NCI-H2227 (cell line): ENCODE measurements at regions not wholly inside any gene's neighbourhood (a gene's known extent, or its start where the extent isn't known, plus 50 kb on each side); places are given as distances from the start of the nearest gene placed in this dataset.

ENCODE experiments used
- DNase-seq: peaks from one replicate; lab custom pipeline; 2025; ENCODE audit not compliant: unreplicated experiment; lab: John Stamatoyannopoulos, UW

GRCh38 chr5:105963696-105964255 is 1707.0 kb downstream of the EFNA5 start:
- no peak for DNase-seq

- no peak for DNase-seq
These were observed 1709.2 kb downstream of the EFNA5 start for GRCh38 chr5:105961572-105961971.

DNA sequence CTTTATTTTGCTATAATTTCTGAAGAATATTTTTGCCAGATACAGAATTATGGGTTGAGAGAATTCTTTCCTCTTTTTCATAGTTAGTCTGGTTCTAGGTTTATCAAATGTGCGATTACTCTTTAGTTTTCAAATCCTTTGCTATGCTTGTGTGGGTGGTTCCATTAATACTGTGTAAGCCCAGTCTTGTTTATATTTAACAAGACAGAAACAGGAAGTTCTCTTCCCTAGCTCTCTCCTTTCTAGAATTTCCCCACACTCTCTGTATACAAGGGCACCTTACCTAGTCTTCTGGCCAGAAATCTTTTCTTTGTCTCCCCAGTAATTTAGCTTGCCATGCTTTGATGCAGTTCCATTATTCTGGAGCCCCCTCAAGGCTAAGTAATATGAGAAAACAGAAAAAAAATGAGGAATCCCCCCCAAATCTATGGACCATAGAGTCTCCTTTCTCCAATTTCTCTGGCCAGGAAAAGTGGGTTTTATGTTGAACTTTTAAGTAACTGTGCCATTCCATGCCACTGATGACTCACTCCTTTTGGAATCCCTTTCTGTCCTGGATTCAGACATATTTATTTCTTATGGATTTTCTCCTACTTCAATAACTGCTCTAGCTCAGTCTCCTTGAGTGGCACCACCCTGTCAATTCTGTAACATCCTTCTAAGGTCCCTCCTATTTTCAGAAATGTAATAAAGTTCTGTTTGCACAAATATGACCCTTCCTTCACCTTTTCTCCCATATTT is 1714.1 kb downstream of the EFNA5 start:
- no peak for DNase-seq

DNA sequence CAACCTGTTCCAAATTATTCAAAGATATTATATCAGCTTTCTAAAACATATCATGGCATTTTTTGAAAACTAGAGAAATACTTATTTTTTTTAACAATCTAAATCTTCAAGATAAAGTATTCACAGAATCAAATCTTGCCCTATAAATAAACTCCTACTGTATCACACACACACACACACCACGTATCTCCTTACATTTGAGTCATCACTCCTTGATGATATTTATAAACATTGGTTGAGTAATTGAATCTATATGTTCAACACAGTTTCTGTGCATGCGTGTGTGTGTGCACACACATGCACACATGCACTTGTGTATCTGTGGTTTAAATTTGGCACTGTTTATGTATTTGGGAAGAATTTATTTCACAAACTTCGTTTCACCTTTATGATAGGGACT is 1716.4 kb downstream of the EFNA5 start:
- DNase-seq, result no peak

DNA sequence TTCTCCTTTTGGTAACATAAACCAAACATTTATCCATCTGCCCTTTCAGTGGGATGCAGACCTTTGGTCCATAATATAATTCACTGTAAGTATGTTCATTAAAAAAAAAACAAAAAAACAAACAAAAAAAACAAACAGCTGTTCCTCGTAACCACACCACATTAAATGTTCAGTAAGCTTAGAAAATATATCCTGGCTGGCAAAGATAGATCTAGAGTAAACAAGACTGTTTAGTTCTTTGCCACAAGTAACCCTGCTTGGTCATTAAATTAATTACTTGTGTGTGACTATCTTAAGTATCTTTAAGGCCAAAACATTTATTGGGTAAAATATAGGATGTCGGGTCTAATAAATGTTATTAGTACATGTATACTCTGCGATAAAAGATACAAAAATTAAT is 1717.1 kb downstream of the EFNA5 start:
- no peak for DNase-seq

DNA sequence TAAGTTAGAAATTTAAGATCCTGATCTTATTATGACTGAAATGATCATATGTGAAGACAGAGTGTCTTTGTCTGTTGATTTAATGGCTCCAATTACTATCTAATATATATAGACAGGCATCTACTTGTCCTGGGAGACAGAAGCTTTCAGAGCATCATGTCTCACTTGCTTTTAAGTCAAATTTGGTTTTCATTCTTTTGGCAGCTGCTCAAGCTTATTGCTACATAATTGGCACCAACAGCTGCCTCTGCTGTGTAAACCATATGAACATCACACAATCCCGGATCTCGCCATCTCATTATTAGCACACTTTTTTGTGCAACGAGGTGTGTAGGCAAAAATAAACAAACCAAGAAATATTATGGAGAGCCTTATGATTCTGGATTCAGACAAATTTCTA is 1717.9 kb downstream of the EFNA5 start:
- peak; percentile 70 for DNase-seq

- DNase-seq, result no peak
These were observed 1723.3 kb downstream of the EFNA5 start for GRCh38 chr5:105947461-105947860.

DNA sequence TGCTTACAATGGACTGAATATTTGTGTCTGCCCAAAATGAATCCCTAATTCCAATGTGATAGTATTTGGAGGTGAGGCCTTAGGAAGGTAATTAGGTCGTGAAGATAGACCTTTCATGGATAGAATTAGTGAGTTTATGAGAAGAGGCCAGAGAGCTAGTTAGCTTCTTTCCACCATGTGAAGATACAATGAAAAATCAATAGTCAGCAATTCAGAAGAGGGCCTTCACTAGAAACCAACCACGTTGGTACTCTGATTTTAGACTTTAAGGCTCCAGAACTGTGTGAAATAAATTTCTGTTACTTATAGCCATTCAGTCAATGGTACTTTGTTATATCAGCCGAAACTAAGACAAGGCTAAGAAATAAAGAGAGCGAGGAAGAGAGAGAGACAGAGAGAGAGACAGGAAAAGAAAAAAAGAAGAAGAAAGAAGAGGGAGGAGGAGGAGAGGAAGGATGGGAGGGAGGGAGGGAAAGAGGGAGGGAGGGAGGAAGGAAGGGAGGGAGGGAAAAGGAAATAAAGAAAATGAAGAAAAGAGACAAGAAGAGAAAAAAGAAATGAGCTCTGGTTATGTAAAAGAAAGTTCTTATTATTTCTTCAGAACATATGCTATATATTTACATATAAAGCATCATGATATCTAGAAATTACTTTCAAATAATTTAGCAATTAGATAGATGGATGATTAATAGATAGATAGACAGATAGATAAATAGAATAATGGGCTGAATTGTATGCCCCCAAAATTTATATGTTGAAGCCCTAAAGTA is 1725.3 kb downstream of the EFNA5 start:
- no peak for DNase-seq

GRCh38 chr5:105940181-105940580 is 1730.6 kb downstream of the EFNA5 start:
- DNase-seq, result no peak

DNA sequence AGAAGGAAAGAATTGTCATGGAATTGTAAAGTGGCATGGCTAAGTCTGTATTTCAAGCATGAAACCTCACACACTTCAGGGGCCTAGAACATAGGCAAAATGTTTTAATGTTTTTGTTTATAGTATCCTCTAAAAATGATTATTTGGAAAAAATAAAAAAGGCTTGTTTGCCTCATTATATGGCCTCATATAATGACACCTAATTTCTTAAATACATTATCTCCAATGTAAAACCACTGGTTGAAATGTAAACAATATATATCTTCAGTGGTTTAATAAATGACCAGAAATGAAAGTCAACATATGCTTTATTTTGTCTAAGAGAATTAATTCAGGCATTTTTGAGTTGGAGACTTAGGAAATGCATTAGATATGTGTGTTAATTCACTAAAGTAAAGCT is 1736.6 kb downstream of the EFNA5 start:
- no peak for DNase-seq

GRCh38 chr5:105931881-105932421 is 1738.8 kb downstream of the EFNA5 start:
- DNase-seq, result no peak

- DNase-seq, result no peak
These were observed 1740.9 kb downstream of the EFNA5 start for GRCh38 chr5:105929858-105930257.

GRCh38 chr5:105924366-105924765 is 1746.4 kb downstream of the EFNA5 start:
- DNase-seq, result no peak

DNA sequence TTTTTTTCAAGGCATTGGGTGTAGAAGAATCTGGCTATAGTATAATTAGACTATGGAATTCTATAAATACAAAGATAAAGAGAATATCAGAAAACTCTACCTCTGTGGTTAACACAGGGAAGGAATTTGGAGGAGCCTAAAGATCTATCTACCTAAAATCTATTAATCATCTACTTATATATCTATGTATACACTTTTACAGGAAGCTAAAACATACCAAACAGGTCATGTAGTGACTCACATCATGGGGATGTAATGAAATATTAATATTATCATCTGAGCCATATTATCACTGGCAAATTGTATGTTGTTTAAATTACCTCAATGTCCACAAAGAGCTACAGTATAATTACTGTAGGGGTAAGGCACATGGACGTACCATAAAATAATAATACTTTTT is 1748.2 kb downstream of the EFNA5 start:
- DNase-seq, result no peak

- DNase-seq, result no peak
These were observed 1748.7 kb downstream of the EFNA5 start for GRCh38 chr5:105922080-105922479.

- DNase-seq, result no peak
These were observed 1753.5 kb downstream of the EFNA5 start for GRCh38 chr5:105917189-105917588.

- no peak for DNase-seq
These were observed 1763.7 kb downstream of the EFNA5 start for GRCh38 chr5:105907016-105907415.

DNA sequence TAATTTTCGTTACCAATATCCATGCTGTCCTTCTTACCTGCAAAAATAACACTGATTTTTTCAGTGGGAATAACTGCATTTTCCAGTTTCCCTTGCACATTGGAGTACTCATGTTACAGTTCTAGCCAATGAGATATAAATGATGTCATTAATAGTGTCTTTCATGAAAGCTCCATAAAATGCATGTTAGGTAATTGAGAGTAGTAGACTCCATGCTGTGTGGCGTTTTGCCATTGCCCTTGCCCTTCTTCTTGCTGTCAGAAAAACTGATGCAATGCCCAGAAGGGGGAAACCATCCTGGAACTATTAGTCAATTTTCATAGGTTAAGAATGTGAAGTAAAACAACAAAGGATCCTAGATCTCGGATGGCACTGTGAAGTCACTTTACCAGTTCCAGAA is 1765.3 kb downstream of the EFNA5 start:
- DNase-seq, result no peak

- no peak for DNase-seq
These were observed 1767.7 kb downstream of the EFNA5 start for GRCh38 chr5:105903069-105903468.

DNA sequence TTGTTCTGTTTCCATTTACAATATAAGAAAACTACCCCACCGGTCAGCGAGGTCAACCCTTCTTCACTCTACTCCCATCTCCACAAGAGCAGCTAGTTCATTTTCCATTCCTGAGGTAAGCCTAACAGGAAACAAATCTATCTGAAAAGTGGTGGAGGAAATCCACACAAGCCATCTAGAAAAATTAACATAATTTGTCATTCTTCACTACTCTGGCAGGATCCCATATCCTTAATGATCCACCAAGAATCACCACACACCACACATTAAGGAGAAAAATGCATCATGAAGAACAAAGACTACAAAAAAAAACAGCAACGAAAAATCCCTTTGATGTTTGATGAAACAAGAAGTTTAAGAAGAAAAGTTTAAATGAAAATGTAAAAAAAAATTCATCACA is 1771.0 kb downstream of the EFNA5 start:
- no peak for DNase-seq

DNA sequence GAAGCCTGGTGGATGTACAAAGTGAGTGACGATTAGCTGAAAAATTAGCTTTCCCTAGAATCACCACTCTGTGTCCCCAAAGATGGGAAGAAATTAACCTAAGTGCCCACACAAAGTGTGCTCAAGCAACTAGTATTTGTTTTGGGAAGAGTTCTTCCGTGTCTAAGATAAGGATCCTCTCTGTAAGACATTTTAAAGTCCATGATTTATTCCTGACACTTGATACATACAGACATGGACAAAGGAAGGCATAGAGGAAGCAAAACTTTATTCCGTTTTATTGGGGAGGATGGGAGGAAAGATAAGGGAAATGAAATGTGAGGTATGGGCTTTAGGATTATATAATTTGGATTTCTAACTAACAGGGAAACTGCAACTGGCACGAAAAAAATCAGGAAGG is 1772.6 kb downstream of the EFNA5 start:
- DNase-seq, result no peak

- no peak for DNase-seq
These were observed 1785.5 kb downstream of the EFNA5 start for GRCh38 chr5:105885266-105885665.
